Renal cortex interstitium (tissue), 11 donors: ENCODE measurements at regions not wholly inside any gene's neighbourhood (a gene's known extent, or its start where the extent isn't known, plus 50 kb on each side); places are given as distances from the start of the nearest gene placed in this dataset.

ENCODE experiments used
- DNase-seq, 11 donors: peaks; one replicate each; pipeline ENCODE4 v3.0.0-alpha.2; 2013; ENCODE audit warnings: low read depth in 9 of 11, low spot score in 4 of 11; ENCODE audit errors: extremely low read depth in 1 of 11

DNA sequence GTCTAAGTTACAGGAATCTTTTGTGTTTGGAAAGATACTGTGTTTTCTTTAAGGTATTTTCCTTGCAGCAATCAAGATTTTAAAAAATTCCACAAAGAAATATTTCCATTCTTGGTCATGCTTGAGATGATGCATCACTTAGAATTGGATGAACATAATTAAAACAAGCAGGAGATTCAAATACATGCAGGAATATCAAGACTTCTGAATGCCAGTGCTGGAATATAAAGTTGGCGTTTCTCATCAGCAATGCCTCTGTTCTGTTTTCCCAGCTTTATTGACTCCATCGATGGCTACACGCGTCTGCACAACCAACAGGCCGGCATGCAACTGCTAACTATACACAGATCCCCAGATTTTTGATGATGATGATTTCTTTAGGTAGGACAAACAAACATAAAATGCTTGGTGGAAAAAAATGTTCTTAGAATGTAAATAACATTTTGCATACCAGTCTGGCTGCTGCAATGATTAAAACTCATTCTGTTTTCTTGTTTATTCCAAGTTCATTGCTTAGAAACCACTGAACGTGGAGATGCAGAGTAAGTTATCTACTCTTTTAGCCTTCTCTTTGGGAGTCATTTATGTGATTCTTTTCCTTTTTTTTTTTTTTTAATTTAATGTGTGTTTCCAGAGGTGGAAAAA lies 91.3 kb upstream of the FAM171A1 start:
- no peak for DNase-seq

DNA sequence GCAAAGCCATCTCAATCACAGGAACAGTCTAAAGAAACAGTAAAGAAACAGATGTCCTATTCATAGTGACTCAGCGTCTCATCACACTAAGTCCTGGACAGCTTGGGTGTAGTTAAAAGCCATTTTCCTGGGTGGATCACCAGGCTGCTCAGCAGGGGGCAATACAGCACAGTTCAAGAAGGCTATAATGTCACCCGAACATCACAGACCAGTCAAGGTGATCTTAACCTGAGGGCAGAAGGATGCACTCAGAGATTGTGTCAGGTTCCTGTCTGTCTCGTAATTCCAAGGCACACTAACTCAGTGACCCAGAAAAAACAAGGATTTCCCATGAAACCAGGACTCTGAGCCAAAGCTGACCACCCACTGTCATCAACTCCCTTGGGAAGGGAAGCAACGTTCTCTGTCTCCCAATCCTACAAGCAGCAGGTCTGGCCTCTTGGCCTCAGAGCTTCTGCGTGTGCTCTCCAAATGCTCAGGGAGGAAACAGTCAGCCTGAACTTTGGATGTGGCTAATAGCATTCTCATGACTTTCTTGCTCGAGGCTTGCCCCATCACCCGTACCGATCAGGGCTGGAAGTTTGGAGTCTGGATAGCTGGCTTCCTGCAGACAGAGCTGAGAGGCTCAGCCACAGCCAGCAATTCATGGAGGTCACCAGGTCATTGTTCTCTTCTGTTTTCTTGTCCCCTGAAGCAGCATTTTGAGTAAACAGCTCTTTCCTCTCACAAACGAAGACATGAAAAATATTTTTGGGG lies 90.4 kb upstream of the FAM171A1 start:
- DNase-seq = no peak

GRCh38 chr10:15460661-15461060 lies 89.6 kb upstream of the FAM171A1 start:
- no peak for DNase-seq

DNA sequence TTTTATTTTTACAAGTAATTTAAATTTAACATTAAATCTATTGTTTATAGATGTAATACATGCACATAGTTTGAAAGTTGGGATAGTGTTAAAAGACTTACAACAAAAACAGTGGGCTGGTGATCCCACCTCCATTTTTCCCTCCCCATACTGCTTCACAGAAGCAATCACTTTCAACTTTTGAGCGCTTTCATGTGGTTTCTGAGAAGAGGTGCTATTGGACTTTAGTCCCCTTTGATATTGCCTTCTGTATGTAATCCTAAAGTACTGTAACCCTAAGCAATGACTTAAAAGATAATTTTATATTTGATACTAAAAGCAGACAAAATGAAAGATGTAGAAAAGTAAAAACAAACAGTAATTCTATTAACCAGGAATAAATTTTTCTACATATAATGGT lies 88.1 kb upstream of the FAM171A1 start:
- DNase-seq = no peak

- no peak for DNase-seq
Observed at GRCh38 chr10:15457382-15457781, 86.3 kb upstream of the FAM171A1 start.

GRCh38 chr10:15455456-15455855 lies 84.4 kb upstream of the FAM171A1 start:
- no peak for DNase-seq

- no peak for DNase-seq
Observed at GRCh38 chr10:15453926-15454325, 82.8 kb upstream of the FAM171A1 start.

- peak in 1 of 11 donors; percentile 56 for DNase-seq
Observed at GRCh38 chr10:15453457-15453856, 82.4 kb upstream of the FAM171A1 start.

GRCh38 chr10:15452545-15452944 lies 81.5 kb upstream of the FAM171A1 start:
- no peak for DNase-seq

- peak in 7 of 11 donors; percentile 56 to 85 (median 77) for DNase-seq
Observed at GRCh38 chr10:15451137-15452094, 80.3 kb upstream of the FAM171A1 start.

DNA sequence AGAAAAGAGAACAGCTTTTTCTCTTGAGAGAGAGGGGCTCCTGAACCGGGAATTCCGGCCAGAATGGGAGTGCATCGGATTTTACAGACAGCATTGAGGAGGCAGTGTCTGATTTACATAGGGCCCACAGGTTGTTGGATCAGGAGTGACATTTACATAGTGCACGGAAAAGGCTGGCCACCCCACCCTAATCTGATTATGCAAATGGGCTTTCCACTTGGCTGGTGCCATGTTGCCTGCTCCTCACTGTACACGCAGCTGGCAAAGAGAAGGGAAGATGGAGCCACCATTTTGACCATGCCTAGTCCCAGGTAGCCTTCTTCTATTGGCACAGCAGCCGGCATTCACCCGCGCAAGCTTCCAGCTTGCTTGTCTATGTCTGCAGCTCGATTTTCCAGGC lies 77.5 kb upstream of the FAM171A1 start:
- DNase-seq = no peak

- DNase-seq = no peak
Observed at GRCh38 chr10:15445006-15445390, 73.9 kb upstream of the FAM171A1 start.

DNA sequence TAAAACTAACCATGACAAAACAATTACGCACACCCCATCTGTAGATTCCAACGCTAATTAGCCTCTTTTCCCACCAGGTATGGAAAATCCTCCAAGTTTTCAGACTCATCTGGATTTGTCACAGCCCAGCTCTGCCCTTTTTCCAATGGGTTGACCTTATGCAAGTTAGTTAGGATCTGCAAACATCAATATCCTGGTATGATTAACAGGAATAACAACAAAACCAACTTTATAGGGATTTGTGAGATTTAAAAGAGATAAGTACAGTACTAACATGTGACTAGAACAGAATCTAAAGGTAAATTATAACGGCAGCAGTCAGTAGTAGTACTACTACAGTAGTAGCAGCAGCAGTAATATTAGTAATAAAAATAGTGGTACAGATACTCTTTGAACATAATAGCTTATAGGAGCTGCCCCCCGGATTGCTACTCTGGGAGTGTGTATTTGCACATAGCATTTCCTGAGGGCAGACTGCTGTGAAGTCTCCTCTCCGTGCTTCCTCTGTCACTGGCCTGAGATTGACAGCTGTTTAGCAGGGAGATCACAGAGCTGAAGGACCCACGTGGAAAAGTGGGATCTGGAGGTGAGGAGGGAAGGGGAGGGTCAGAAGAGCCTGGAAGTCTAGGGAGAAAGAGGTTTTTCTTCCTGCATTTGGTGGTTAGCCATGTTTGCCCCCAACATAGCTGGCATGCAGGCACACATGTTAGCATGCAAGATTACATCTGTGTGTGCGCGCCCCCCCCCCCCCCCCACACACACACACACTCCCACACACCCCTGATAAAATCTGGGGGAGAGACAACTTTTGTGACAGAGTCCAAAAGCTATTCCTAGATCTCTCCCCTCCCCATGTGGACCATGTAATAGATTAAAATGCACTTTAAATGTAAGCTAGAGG lies 73.3 kb upstream of the FAM171A1 start:
- no peak for DNase-seq

DNA sequence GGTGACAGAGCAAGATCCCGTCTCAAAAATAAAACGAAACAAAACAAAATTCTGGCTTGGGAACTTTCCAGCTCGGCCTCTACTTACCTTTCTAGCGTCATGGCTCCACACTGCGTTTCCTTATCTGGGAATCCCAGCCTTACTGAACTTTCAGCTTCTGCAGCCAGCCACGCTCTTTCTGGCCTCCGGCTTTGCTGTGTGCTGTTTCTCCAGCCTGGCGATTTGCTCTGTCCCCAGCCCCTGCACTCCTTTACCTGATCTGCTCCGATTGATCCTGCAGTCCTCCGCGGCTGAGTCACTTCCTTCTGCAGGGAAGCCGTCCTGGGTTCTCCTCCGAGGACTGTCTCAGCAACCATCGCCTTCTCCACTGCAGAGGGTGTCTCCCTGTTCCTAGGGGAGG lies 71.0 kb upstream of the FAM171A1 start:
- DNase-seq = no peak

DNA sequence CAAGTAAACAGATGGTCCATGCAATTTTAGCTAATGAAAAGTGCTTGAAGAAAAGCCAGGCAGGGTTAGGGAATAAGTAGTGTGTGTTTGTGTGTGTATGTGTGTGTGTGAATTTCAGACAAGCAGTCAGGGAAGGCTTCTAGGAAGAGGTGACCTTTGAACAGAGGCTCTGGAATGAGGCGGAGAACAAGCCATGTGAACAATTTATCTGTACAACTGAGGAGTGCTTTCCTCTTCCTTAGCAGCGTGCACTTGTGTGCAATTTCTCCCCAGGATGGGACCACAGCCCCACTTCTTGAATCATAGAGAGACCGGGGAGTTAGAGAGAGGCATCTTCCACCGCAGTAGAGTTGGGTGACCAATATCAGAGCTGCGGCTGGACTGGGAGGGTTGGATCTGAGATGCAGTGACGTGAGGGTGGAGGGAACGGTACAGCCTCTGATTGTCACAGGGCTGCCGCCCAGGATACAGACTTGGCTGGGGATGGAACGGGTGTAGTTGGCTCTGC lies 69.2 kb upstream of the FAM171A1 start:
- DNase-seq = no peak

- DNase-seq = no peak
Observed at GRCh38 chr10:15439341-15439842, 68.3 kb upstream of the FAM171A1 start.

DNA sequence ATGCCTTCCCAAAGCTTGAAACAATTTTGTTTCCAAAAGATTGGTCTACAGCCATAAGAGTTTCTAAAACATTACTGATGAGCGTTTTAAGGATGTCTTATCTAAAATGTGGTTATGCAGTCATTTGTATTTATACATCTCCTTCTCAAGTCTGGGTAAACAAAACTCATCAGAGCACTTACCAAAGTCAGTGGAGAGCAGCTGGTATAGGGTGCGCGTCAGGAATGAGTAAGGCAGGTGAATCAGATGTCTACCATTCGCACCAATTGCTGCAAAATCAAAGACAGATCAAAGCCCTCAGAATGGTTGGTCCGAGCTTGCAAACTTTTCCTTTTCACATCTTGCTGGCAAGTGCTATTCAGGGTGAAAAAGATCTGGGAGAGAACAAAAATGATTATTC lies 65.6 kb upstream of the FAM171A1 start:
- no peak for DNase-seq

GRCh38 chr10:15433850-15434537 lies 62.9 kb upstream of the FAM171A1 start:
- DNase-seq = peak in 4 of 11 donors; percentile 64 to 79 (median 71)
